ENCODE measurements at regions not wholly inside any gene's neighbourhood (a gene's known extent, or its start where the extent isn't known, plus 50 kb on each side); places are given as distances from the start of the nearest gene placed in this dataset.

- Histone ChIP-seq H4K20me1 (ENCODE audit: insufficient read depth, low read length) (no peaks in the 10 kb centered on the region), H3K79me2 (ENCODE audit: insufficient read depth, low read length) (no peaks in the 10 kb centered on the region), H3K4me3 (replicated peaks in 1 of 3; ENCODE audit: low read depth in 2 of 3, low read length in 3 of 3) (no peak overlapping the region), H3K36me3 (replicated peaks in 1 of 2; ENCODE audit: control insufficient read depth in 1 of 2, insufficient read depth in 2 of 2, low read length in 2 of 2) (no peaks in the 10 kb centered on the region), H3K27ac (ENCODE audit: low read depth in 1 of 2, low read length in 2 of 2) (no peak overlapping the region), H3K27me3 (ENCODE audit: control insufficient read depth in 2 of 2, insufficient read depth in 2 of 2, low read length in 2 of 2) (no peaks in the 10 kb centered on the region), H3K9me3 (replicated peaks in 1 of 2; ENCODE audit: control insufficient read depth in 1 of 2, insufficient read depth in 1 of 2, low read length in 2 of 2) (no peaks in the 10 kb centered on the region), H3K4me2 (replicated peaks; ENCODE audit: extremely low read depth, low read length, poor library complexity, severe bottlenecking) (no peak overlapping the region), H3K9ac (ENCODE audit: insufficient read depth, low read length, poor library complexity, severe bottlenecking) (no peak overlapping the region), H3K4me1 (ENCODE audit: control insufficient read depth in 1 of 2, insufficient read depth in 2 of 2, low read length in 2 of 2) (no peaks in the 10 kb centered on the region), H2AFZ (ENCODE audit: insufficient read depth, low read depth, low read length, poor library complexity, severe bottlenecking) (no peak overlapping the region)
- no peak for DNase-seq
- no peaks in the 10 kb centered on the region for H3K4me1 Mint-ChIP-seq
- intact Hi-C loops (cut with micrococcal nuclease): no loop called here
- H3K27ac Mint-ChIP-seq: no peak overlapping the region
- peaks cover 0 to 2% (median 0%) of the 10 kb centered on the region in 3 donors for H3K27me3 Mint-ChIP-seq (ENCODE audit: low read depth in 3 of 3)
- 95% methylated on average over 4 of the region's 7 CpGs for whole genome bisulfite sequencing (ENCODE audit: insufficient coverage)
- H3K36me3 Mint-ChIP-seq: no peaks in the 10 kb centered on the region
- H3K9me3 Mint-ChIP-seq: peaks cover 0 to 5% (median 0%) of the 10 kb centered on the region in 7 donors
- no peak for TF ChIP-seq CTCF (IDR thresholded peaks at IDR 0.05)
- H3K4me3 Mint-ChIP-seq: no peak overlapping the region
Observed at GRCh38 chr17:52790359-52790955, 631.9 kb upstream of the CA10 start.

- no peak overlapping the region for H3K9ac ChIP-seq (ENCODE audit: insufficient read depth, low read length, poor library complexity, severe bottlenecking)
- WGBS (ENCODE audit: insufficient coverage): no CpG with 5 or more reads among the region's 3 CpGs
Observed at GRCh38 chr17:52789829-52790228, 631.3 kb upstream of the CA10 start.

More at GRCh38 chr17:52789829-52790228, 631.3 kb upstream of the CA10 start:
- Mint-ChIP-seq H3K4me3 (no peak overlapping the region), H3K27ac (no peak overlapping the region), H3K27me3 (ENCODE audit: low read depth in 3 of 3) (no peaks in the 10 kb centered on the region), H3K9me3 (peaks cover 0 to 5% (median 0%) of the 10 kb centered on the region in 7 donors), H3K4me1 (no peaks in the 10 kb centered on the region), H3K36me3 (no peaks in the 10 kb centered on the region)
- intact Hi-C loops (cut with micrococcal nuclease): no loop called here
- Histone ChIP-seq H3K4me2 (replicated peaks; ENCODE audit: extremely low read depth, low read length, poor library complexity, severe bottlenecking) (no peak overlapping the region), H3K36me3 (replicated peaks in 1 of 2; ENCODE audit: control insufficient read depth in 1 of 2, insufficient read depth in 2 of 2, low read length in 2 of 2) (no peaks in the 10 kb centered on the region), H3K4me3 (replicated peaks in 1 of 3; ENCODE audit: low read depth in 2 of 3, low read length in 3 of 3) (no peak overlapping the region), H4K20me1 (ENCODE audit: insufficient read depth, low read length) (no peaks in the 10 kb centered on the region), H3K27ac (ENCODE audit: low read depth in 1 of 2, low read length in 2 of 2) (no peak overlapping the region), H3K27me3 (ENCODE audit: control insufficient read depth in 2 of 2, insufficient read depth in 2 of 2, low read length in 2 of 2) (no peaks in the 10 kb centered on the region), H3K9me3 (replicated peaks in 1 of 2; ENCODE audit: control insufficient read depth in 1 of 2, insufficient read depth in 1 of 2, low read length in 2 of 2) (no peaks in the 10 kb centered on the region), H3K4me1 (ENCODE audit: control insufficient read depth in 1 of 2, insufficient read depth in 2 of 2, low read length in 2 of 2) (no peaks in the 10 kb centered on the region), H3K79me2 (ENCODE audit: insufficient read depth, low read length) (no peaks in the 10 kb centered on the region), H2AFZ (ENCODE audit: insufficient read depth, low read depth, low read length, poor library complexity, severe bottlenecking) (no peak overlapping the region)
- TF ChIP-seq CTCF (IDR thresholded peaks at IDR 0.05): no peak
- no peak for DNase-seq
